ENCODE measurements at regions not wholly inside any gene's neighbourhood (a gene's known extent, or its start where the extent isn't known, plus 50 kb on each side); places are given as distances from the start of the nearest gene placed in this dataset.
A peak's percentile ranks its signal among the peaks of the same experiment; 100 is the strongest.

DNA sequence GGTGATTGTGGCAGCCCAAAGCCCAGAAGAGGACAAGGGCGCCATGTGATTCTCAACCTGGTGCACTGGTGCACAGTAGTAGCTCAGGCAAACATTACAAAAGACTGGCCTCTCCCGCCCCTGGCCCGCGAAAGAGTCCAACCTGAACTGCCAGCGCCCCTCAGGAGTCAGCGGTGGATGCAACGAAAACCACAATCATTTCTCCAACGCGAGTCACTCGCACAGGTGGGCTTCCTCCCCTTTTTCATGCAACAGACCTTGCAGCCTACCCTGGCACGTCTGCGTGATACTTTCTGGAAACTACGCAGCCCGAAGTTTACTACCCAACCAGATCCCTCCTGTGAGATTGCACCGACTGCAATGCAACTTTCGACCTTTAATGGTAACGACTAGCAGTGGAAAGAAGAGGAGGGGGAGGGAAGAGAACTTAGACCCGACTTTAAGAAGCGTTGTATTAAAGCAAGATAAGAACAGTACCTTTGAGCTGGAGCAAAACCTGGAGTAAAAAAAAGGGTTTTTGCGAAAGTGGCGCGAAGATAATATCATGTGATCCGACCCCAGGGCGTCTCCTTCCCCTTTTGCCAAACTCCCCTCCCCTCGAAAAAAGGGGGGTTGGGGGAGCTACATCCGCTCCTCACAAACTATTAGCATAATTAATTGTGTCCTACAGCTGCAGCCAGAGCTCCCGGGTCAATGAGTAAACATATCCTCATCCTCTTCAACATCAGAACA, 63.3 kb upstream of the CCDC160 start:
- no peak for DNase-seq

GRCh38 chrX:134174273-134174660, 62.7 kb upstream of the CCDC160 start:
- DNase-seq: no peak

GRCh38 chrX:134174859-134175258, 62.1 kb upstream of the CCDC160 start:
- DNase-seq: no peak

- DNase-seq: no peak
Measured at GRCh38 chrX:134177527-134177926, 59.5 kb upstream of the CCDC160 start.

- no peak for DNase-seq
Measured at GRCh38 chrX:134180601-134181274, 56.2 kb upstream of the CCDC160 start.

DNA sequence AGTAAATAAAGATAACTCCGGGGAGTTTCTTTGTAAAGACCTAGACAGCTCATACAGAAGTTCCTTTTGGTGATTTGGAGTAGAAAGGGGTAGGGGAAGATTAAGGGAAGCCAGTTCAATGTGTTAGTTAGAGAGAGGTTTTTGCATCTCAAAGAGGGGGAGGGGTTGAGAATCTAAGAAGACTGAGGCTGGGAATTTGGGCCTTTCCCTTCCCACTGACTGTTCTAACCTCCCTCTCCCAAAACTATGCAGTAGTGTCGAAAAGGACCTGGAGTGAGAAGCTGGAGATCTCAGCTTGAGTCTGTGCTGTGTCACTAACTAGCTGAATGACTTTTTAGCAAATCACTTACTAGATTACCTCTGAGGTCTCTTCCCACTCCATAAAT, 55.7 kb upstream of the CCDC160 start:
- DNase-seq: no peak

- DNase-seq: no peak
Measured at GRCh38 chrX:134183665-134184064, 53.3 kb upstream of the CCDC160 start.

DNA sequence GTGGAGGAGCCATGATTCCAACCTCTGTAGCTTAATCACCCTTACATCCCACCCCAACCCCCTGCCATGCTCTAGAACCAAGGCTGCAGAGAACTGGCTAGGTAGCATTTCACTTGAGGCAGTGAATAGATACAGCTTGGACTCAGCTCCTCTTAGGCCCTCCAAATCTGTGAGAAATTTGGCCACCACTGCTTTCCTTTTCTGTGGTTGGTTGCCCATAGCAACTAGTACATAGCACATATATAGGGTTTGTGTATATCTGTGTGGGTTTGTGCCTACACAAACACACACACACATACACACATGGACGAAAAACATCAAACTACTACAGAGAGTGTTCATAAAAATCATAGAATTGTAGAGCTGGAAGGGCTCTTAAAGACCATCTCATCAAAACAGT, 52.0 kb upstream of the CCDC160 start:
- no peak for DNase-seq

DNA sequence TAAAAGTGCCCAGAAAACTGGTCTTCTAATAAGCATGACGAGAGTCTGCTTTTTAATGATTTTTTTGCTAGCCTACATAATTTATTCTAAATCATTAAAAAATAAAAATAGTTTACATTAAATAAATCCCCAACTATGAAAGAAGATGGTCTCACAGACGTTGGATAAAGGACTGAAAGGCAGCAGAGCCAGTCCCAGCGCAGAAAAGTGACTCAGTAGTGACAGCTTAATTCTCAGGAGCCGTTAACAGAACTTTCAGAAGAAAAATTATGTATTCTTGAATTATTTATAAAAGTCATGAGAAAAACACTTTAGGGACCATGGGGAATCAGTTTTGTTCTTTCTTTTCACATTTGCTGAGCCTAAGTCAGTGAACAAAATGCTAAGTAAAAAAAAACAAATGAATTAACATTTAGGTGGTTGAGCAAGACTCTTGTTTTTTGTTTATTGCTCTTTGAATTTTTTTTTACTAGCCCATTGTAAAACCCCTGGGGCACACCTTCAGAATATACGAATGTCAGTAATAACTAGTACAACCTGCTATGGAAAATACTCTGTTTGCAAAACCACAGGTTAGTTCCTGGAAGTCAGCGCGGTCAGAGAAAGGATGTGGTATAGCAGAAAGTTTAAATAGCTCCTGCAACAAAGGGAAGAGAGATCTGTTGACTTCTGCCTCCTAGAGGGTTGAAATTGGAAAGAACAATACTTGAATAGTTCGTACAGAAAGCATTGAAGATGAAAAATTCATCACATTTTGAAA, 50.4 kb upstream of the CCDC160 start:
- DNase-seq: peak; percentile 34
